ENCODE measurements at regions not wholly inside any gene's neighbourhood (a gene's known extent, or its start where the extent isn't known, plus 50 kb on each side); places are given as distances from the start of the nearest gene placed in this dataset.

DNA sequence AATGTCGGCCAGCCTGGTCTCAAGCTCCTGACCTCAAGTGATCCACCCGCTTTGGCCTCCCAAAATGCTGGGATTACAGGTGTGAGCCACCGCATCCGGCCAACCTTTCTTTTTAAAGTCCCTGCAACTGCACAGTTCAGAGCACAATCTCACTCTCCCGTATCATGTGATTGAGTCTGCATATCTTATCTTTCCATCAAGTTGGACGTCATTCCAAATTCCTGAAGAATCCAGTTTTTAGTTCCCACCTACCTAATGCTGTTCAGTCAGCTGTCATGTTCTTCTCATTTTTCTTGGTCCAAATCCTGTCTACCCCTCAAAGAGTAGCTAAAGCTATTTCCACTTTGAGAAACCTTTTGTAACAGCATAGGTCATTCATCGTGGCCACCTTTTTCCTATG, 110.8 kb upstream of the FBXO11 start:
- no peak for ATAC-seq (ENCODE audit: low read depth)
- peaks cover 4% of the 10 kb centered on the region for H3K36me3 Mint-ChIP-seq
- no peak overlapping the region for H3K4me3 Mint-ChIP-seq
- H3K27me3 Mint-ChIP-seq: peaks cover 16% of the 10 kb centered on the region
- no peak overlapping the region for H3K27ac Mint-ChIP-seq
- peaks cover 2% of the 10 kb centered on the region for H3K9me3 Mint-ChIP-seq
- DNase-seq (ENCODE audit: low spot score in 2 of 2): no peak
- H3K4me1 Mint-ChIP-seq: no peaks in the 10 kb centered on the region

DNA sequence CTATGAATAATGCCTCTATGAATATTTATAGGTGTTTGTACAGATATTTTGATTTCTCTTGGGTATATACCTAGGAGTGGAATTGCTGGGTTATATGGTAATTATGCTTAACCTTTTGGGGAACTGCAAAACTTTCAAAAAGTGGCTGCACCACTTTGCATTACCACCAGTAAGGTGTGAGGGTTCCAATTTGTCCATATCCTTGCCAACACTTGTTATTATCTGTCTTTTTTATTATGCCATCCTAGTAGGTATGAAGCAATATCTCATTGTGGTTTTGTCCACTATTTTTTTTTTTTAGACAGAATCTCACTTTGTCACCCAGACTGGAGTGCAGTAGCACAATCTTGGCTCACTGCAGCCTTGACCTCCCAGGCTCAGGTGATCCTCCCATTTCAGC, 112.2 kb upstream of the FBXO11 start:
- peaks cover 4% of the 10 kb centered on the region for H3K36me3 Mint-ChIP-seq
- H3K27ac Mint-ChIP-seq: no peak overlapping the region
- DNase-seq (ENCODE audit: low spot score in 2 of 2): no peak
- ATAC-seq (ENCODE audit: low read depth): no peak
- H3K4me3 Mint-ChIP-seq: no peak overlapping the region
- peaks cover 2% of the 10 kb centered on the region for H3K9me3 Mint-ChIP-seq
- H3K27me3 Mint-ChIP-seq: peaks cover 19% of the 10 kb centered on the region
- no peaks in the 10 kb centered on the region for H3K4me1 Mint-ChIP-seq

DNA sequence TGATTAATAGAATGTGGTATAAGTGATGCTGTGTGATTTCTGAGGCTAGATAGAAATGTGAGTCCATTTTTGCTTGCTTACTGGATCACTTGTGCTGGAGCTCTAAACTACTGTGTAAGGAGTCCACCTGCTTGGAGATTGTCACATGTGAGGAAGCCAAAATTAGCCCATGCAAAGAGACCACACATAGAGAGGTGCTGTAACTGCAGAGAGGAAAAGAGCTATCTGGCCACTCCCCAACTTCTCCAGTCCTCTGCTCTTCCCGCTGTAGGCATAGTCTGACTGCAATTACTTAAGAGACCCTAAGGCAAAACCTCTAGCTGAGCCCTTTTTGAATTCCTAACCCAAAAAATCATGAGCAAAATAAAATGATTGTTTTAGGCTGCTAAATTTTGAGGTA, 120.6 kb upstream of the FBXO11 start:
- ATAC-seq (ENCODE audit: low read depth): no peak
- H3K27me3 Mint-ChIP-seq: peaks cover 3% of the 10 kb centered on the region
- no peak overlapping the region for H3K27ac Mint-ChIP-seq
- no peak overlapping the region for H3K4me3 Mint-ChIP-seq
- H3K36me3 Mint-ChIP-seq: no peaks in the 10 kb centered on the region
- no peaks in the 10 kb centered on the region for H3K4me1 Mint-ChIP-seq
- H3K9me3 Mint-ChIP-seq: no peaks in the 10 kb centered on the region
- no peak for DNase-seq (ENCODE audit: low spot score in 2 of 2)

DNA sequence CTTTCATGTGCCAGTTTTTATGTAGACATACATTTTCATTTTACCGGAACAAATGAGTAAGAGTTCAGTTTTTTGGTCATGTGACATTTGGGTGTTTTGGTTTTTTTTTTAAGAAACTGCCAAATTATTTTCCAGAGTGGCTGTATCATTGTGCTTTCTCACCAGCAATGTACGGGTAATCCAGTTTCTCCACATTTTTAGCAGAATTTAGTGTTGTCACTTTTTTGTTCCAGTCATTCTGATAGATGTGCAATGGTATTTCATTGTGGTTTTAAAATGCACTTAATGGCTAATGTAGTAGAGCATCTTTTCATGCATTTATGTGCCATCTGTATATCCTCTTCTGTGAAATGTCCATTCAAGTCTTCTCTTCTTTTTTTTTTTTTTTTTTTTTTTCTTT, 126.5 kb upstream of the FBXO11 start:
- no peak for DNase-seq (ENCODE audit: low spot score in 2 of 2)
- H3K27me3 Mint-ChIP-seq: no peaks in the 10 kb centered on the region
- no peak for ATAC-seq (ENCODE audit: low read depth)
- H3K4me3 Mint-ChIP-seq: no peak overlapping the region
- no peak overlapping the region for H3K27ac Mint-ChIP-seq
- H3K4me1 Mint-ChIP-seq: peaks cover 6% of the 10 kb centered on the region
- H3K36me3 Mint-ChIP-seq: peaks cover 2% of the 10 kb centered on the region
- H3K9me3 Mint-ChIP-seq: peaks cover 2% of the 10 kb centered on the region

DNA sequence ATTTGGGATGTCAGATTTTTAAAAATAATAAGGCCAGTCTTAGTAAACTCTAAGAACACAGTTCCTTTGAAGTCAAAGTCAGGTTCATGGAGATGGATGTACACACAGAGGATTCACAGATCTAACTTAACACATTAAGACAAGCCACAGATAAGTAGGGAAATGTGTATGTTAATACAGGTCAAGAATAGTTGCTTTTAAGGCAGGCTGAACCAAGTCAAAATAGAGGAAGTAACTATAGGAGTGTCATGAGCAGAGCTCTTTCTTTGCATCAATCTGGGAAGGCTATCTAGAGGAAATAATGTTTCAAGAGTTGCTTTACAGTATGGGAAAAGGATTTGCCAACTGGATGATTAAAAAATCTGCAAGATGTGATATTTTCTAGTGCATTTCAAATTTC, 128.0 kb upstream of the FBXO11 start:
- peaks cover 4% of the 10 kb centered on the region for H3K36me3 Mint-ChIP-seq
- H3K4me1 Mint-ChIP-seq: peaks cover 6% of the 10 kb centered on the region
- ATAC-seq (ENCODE audit: low read depth) (peak; percentile 53), DNase-seq (ENCODE audit: low spot score in 2 of 2) (no peak)
- H3K4me3 Mint-ChIP-seq: no peak overlapping the region
- peaks cover 4% of the 10 kb centered on the region for H3K9me3 Mint-ChIP-seq
- no peaks in the 10 kb centered on the region for H3K27me3 Mint-ChIP-seq
- H3K27ac Mint-ChIP-seq: peak overlapping the region; percentile 4

DNA sequence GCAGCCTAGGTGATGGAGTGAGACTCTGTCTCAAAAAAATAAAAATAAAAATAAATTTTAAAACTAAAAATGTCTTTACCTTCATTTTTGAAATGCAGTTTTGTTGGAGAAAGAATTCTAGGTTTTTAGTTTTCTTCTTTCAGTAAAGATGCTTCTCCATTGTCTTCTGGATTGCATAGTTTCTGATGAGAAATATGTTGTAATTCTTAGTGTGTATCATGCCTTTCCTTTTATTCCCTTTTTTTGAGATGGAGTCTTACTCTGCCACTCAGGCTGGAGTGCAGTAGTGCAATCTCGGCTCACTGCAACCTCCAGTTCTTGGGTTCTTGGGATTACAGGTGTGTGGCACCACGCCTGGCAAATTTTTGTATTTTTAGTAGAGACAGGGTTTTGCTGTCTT, 130.0 kb upstream of the FBXO11 start:
- Mint-ChIP-seq H3K27me3 (no peaks in the 10 kb centered on the region), H3K27ac (no peak overlapping the region), H3K4me1 (peaks cover 6% of the 10 kb centered on the region), H3K4me3 (no peak overlapping the region), H3K36me3 (peaks cover 6% of the 10 kb centered on the region), H3K9me3 (peaks cover 5% of the 10 kb centered on the region)
- DNase-seq (ENCODE audit: low spot score in 2 of 2) (no peak), ATAC-seq (ENCODE audit: low read depth) (no peak)

DNA sequence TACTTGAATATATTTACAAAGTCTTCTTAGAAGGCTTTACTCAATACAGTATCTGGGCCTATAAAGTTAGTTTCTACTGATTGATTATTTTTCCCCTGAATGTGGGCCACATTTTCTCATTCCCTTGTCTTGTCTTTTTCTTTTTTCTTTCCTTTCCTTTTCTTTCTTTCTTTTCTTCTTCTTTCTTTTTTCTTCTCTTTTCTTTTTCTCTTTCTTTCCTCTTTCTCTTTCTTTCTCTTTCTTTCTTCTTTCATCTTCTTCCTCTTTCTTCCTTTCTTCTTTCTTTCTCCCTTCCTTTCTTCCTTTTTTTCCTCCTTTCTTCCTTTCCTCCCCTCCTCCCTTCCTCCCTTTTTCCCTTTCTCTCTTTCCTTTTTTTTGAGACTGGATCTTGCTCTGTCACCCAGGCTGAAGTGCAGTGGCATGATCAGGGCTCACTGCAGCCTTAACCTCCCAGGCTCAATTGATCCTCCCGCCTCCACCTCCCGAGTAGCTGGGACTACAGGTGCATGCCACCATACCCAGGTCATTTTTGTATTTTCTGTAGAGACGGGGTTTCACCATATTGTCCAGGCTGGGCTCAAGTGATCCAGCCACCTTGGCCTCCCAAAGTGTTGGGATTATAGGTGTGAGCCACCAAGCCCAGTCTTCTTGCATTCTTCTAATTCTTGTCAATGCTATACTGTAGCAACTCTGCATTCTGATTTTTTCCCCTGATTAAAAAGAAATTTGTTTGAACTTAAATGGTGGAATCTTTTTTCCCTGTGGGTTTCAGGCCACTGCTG, 133.1 kb upstream of the FBXO11 start:
- Mint-ChIP-seq H3K9me3 (peaks cover 5% of the 10 kb centered on the region), H3K36me3 (peaks cover 6% of the 10 kb centered on the region), H3K27ac (no peak overlapping the region), H3K4me3 (no peak overlapping the region), H3K4me1 (peaks cover 6% of the 10 kb centered on the region), H3K27me3 (peaks cover 3% of the 10 kb centered on the region)
- no peak for ATAC-seq (ENCODE audit: low read depth)
- DNase-seq (ENCODE audit: low spot score in 2 of 2): no peak

DNA sequence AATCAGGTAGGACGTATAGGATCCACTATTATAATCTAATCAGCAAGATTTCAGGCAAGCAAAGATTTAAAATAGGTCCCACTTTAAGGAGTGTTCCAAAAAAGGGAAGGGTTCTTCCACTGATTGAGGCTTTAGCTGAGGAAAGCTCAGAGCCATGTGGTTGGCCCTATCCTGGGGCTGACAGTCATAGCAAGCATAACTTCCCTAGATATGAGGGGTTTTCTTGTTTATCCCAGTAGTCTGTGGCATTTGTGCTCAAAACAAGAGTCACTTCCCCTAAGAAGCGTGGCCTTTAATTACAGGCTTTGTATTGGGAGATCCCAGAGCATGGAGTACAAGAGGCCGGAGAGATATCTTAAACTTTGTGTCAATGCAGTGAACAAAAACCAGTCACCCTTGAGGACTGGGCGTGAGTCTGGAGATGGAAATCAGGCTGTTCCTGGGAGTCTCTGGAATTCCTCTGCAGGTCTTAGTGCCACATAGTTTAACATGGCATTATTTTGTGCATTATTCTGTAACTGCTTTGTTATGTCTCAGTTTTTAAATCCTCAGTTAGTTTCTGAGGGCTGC, 136.9 kb upstream of the FBXO11 start:
- Mint-ChIP-seq H3K9me3 (peaks cover 4% of the 10 kb centered on the region), H3K4me3 (no peak overlapping the region), H3K27ac (no peak overlapping the region), H3K27me3 (peaks cover 3% of the 10 kb centered on the region), H3K36me3 (peaks cover 5% of the 10 kb centered on the region), H3K4me1 (peaks cover 22% of the 10 kb centered on the region)
- DNase-seq (ENCODE audit: low spot score in 2 of 2): no peak
- ATAC-seq (ENCODE audit: low read depth): no peak

DNA sequence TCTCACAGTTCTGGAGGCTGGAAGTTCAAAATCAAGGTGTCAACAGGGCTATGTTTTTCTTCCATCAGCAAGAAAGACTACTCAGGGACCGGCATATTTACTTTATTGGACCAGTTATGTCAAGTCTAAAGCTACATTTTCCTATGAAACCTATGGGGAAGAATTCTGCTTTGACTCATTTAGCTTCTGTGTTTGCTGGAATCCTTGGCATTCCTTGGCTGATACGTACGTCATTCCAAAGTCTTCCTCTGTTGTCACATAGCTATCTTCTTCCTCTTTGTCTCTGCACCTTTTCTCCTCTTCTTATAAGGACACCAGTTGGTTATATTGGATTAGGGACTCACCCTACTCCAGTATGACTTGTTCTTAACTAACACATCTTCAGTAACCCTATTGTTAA, 137.4 kb upstream of the FBXO11 start:
- peaks cover 4% of the 10 kb centered on the region for H3K9me3 Mint-ChIP-seq
- peaks cover 5% of the 10 kb centered on the region for H3K36me3 Mint-ChIP-seq
- DNase-seq (ENCODE audit: low spot score in 2 of 2) (no peak), ATAC-seq (ENCODE audit: low read depth) (no peak)
- H3K27ac Mint-ChIP-seq: no peak overlapping the region
- no peak overlapping the region for H3K4me3 Mint-ChIP-seq
- H3K4me1 Mint-ChIP-seq: peaks cover 22% of the 10 kb centered on the region
- peaks cover 3% of the 10 kb centered on the region for H3K27me3 Mint-ChIP-seq

DNA sequence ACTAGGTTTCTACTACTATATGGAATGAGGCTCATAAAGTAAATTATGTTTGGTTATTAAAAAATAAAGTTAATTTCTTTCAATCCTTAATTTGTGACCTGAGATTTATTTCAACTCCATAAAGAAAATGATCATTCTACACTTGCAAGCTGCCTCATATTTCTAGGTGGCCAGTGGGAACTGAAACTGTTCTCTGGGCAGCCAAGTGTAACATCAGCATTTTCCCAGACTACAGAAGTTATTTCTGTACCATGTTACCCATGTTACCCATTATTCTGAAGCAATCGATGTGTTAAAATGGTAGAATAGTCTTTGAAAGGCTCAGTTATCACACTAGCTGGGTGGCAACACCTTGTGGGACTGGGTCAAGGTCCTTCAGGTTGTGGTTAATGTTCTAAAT, 139.3 kb upstream of the FBXO11 start:
- Mint-ChIP-seq H3K27me3 (peaks cover 3% of the 10 kb centered on the region), H3K4me1 (peaks cover 26% of the 10 kb centered on the region), H3K36me3 (no peaks in the 10 kb centered on the region), H3K9me3 (no peaks in the 10 kb centered on the region), H3K27ac (no peak overlapping the region), H3K4me3 (no peak overlapping the region)
- ATAC-seq (ENCODE audit: low read depth) (peak; percentile 94), DNase-seq (ENCODE audit: low spot score in 2 of 2) (peak in 1 of 2 donors; percentile 6)

DNA sequence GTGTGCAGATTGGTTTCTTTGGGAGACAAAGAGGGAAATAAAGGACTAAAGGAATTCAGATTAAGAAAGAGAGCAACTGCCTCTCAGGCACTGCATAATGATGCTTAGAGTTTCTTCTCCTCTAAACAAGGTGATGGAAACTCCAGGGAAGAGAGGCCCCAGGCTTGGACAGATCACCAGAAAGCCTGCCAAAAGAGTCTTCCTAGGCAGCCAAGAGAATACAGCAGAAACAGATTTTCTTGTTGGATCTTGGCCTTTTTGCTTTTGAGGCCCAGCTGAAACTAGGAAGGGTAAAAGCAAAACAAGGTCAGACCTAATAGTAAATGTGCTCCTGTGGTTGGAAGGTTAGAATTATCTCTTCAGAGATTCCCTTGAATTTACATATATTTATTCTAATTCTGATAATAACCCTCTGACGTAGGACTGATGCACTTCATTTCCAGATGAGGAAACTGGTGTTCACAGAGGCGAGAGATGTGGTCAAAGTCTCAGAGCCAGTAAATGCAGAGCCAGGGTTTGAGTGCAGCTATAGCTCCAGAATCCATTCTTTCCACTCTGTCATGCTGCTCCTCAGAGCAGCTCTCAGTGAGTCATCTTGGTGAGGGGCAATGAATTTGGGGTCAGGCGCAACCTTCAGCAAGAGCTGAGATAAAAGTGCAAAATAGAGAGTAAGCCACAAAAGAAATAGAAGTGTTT, 142.3 kb upstream of the FBXO11 start:
- no peaks in the 10 kb centered on the region for H3K9me3 Mint-ChIP-seq
- peak; percentile 54 for ATAC-seq (ENCODE audit: low read depth)
- H3K4me1 Mint-ChIP-seq: peaks cover 30% of the 10 kb centered on the region

DNA sequence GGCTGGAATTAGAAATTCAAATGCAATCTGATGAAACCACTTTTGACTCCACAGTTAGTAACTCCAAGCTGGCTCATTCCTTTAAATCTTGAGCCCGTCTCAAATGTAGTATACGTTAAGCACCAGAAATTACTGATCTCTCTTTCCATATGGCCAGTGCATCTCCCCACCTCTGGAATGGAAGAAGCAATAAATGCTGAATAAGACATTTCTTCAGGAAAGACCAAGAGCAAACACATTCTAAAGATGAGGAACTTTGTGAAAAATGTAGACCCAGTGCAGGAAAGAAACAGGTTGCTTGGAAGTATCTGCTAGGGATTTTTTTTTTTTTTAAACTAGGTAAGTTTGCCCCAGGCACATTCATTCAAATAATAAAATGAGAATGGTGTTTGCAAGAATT, 143.1 kb upstream of the FBXO11 start:
- H3K4me3 Mint-ChIP-seq: no peak overlapping the region
- H3K27ac Mint-ChIP-seq: no peak overlapping the region
- no peak for ATAC-seq (ENCODE audit: low read depth)
- no peaks in the 10 kb centered on the region for H3K9me3 Mint-ChIP-seq
- peaks cover 2% of the 10 kb centered on the region for H3K36me3 Mint-ChIP-seq
- peaks cover 30% of the 10 kb centered on the region for H3K4me1 Mint-ChIP-seq
- H3K27me3 Mint-ChIP-seq: no peaks in the 10 kb centered on the region
- DNase-seq (ENCODE audit: low spot score in 2 of 2): no peak

More for the DNA sequence above, 142.3 kb upstream of the FBXO11 start:
- Mint-ChIP-seq H3K36me3 (peaks cover 2% of the 10 kb centered on the region), H3K27ac (peak overlapping the region; percentile 28), H3K4me3 (no peak overlapping the region), H3K27me3 (no peaks in the 10 kb centered on the region)
- no peak for DNase-seq (ENCODE audit: low spot score in 2 of 2)

DNA sequence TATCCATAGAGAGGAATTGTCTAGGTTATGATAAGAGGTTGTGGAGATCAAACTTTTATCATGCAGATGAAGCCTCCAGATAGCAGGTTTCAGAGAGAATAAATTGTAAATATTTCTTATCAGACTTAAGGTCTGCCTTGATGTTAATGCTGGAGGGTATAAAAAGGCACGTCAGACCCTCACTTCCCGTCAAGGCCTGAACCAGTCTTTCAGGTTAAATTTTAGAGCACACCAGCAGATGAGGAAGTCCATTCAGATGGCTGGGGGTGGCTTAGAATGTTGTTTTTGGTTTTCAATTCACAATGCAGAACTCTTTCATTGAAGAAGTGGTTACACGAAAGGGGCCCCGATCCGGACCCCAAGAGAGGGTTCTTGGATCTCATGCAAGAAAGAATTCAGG, 144.4 kb upstream of the FBXO11 start:
- H3K9me3 Mint-ChIP-seq: no peaks in the 10 kb centered on the region
- H3K36me3 Mint-ChIP-seq: peaks cover 2% of the 10 kb centered on the region
- H3K27me3 Mint-ChIP-seq: no peaks in the 10 kb centered on the region
- no peak overlapping the region for H3K27ac Mint-ChIP-seq
- no peak for DNase-seq (ENCODE audit: low spot score in 2 of 2)
- no peak overlapping the region for H3K4me3 Mint-ChIP-seq
- no peak for ATAC-seq (ENCODE audit: low read depth)
- H3K4me1 Mint-ChIP-seq: peaks cover 22% of the 10 kb centered on the region

DNA sequence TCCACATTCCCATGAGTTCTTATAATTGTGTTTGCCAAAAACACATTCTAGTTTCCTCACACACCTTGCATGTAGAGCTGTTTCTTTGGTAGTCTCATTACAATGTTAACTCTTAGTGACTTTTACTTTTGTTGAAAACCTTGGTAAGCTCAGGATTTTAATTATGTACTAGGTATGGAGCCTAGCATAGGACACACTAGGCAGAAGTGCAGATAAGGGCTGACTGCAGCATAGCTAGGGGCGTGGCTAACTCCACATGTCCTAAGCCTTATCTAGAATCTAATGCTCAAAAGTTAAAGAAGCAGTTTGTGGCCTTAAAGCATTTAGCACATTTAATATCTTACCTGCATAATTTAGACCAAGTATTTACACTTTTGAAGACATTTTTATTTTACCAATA, 153.7 kb upstream of the FBXO11 start:
- no peak overlapping the region for H3K27ac Mint-ChIP-seq
- H3K4me3 Mint-ChIP-seq: no peak overlapping the region
- H3K4me1 Mint-ChIP-seq: no peaks in the 10 kb centered on the region
- DNase-seq (ENCODE audit: low spot score in 2 of 2) (no peak), ATAC-seq (ENCODE audit: low read depth) (no peak)
- H3K27me3 Mint-ChIP-seq: peaks cover 1% of the 10 kb centered on the region
- peaks cover 3% of the 10 kb centered on the region for H3K36me3 Mint-ChIP-seq
- peaks cover 3% of the 10 kb centered on the region for H3K9me3 Mint-ChIP-seq

Measured in memory B cell (primary cell).